ENCODE measurements at regions not wholly inside any gene's neighbourhood (a gene's known extent, or its start where the extent isn't known, plus 50 kb on each side); places are given as distances from the start of the nearest gene placed in this dataset.

DNA sequence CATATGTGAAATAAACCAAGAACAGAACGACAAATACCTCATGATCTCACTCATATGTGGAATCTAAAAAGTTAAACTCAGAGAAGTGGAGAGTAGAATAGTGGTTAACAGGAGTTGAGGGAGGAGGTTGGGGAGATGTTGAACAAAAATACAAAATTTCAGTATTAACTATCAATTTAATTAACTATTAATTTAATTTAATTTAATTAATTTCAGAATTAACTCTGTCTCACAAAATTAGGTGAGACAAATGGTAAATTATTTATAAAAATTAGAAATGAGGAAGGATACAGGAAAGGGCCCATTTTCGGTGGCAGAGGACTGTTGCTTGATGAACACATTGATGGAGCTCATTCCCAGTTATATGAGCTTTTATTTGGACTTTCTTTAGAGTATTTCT is 166.0 kb upstream of the FAM83B start:
- TF ChIP-seq, protein P1, sequence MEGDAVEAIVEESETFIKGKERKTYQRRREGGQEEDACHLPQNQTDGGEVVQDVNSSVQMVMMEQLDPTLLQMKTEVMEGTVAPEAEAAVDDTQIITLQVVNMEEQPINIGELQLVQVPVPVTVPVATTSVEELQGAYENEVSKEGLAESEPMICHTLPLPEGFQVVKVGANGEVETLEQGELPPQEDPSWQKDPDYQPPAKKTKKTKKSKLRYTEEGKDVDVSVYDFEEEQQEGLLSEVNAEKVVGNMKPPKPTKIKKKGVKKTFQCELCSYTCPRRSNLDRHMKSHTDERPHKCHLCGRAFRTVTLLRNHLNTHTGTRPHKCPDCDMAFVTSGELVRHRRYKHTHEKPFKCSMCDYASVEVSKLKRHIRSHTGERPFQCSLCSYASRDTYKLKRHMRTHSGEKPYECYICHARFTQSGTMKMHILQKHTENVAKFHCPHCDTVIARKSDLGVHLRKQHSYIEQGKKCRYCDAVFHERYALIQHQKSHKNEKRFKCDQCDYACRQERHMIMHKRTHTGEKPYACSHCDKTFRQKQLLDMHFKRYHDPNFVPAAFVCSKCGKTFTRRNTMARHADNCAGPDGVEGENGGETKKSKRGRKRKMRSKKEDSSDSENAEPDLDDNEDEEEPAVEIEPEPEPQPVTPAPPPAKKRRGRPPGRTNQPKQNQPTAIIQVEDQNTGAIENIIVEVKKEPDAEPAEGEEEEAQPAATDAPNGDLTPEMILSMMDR (IDR thresholded peaks at IDR 0.05), result no peak
- TF ChIP-seq POLR2A (IDR thresholded peaks at IDR 0.05), result no peak

Measured in body of pancreas (tissue), 4 donors.